GM18907 (cell line): ENCODE measurements at regions not wholly inside any gene's neighbourhood (a gene's known extent, or its start where the extent isn't known, plus 50 kb on each side); places are given as distances from the start of the nearest gene placed in this dataset.
"Not testable (repeated sequence)": the region's sequence is repeated elsewhere in the genome, so short reads cannot be mapped to it uniquely, and the experiment has no call there.

Source experiments
- ATAC-seq: cut with Tn5 transposase; IDR thresholded peaks from one replicate; pipeline ENCODE4 v1.9.1; 2021; ENCODE audit warnings: mild to moderate bottlenecking, moderate library complexity; ENCODE audit not compliant: unreplicated experiment

DNA sequence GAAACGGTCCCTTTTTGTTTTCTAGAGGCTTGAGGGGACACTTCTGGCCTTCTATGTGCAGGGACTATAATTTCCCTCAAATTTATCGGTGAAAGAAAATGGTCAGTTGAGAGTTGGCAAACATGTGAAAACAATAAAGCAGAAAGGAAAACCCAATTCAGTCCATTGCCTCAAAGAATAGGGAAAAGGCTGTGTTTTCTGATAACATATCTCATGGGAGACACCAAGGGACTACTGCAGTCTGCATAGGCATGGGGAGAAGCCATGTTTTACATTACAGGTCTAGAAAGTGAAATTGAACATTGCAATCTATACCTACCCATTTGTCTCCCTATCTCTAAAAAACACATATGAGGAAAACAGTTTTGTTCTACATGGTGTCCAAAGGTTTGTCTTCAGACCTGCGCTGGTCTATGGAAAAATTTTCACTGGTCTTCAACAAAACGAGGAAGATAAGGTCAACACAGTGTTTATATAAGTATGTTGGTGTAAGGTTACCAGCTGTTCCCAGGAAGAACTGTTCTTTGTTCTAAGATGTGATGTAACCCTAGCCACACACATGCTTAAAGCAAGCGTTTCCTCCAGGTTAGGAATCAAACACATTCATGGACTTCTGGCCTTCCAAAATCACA, 179.7 kb downstream of the MREG start:
- ATAC-seq: no peak

DNA sequence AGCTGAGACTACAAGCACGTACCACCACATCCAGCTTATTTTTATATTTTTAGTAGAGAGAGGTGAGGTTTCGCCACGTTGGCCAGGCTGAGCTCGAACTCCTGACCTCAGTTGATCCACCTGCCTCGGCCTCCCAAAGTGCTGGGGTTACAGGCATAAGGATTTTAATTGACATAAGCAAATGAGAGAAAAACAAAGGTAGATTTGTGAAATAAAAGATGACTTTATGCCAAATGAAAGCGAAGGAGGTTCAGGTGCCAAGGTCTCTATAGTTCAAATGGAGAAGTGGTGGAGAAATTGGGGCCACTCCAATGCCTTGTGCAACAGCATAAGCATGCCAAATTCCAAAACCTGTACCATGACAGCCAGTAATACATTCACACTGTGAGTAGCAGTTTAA, 180.6 kb downstream of the MREG start:
- ATAC-seq: no peak

DNA sequence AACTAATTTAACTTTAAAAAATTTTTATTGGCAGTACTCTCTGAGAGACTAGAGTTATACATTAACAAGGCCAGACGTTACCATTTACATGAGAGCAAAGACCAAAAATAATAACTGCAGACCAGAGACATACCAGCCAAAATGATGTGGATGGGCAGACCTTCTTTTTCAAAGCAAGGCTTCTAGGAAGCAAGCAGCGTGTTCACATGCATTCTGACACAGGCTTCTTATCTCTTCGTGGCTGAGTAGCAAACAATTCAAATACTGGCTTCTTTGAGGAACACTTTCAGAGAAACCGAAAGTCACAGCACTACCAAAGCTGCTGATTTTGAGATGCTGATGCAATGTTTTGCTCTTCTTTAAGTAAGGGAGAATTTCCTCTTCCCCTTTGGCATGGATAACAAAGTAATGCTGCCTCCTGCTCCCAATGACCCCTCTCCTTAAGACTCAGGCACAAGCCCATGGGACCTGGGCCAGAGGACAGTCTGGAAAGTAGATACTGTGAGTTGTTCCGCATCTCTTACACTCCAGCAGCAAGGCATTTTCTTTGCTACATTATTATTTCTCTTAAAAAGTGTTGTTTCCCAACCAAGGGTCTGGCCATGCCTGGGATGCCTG, 181.9 kb downstream of the MREG start:
- ATAC-seq: peak; percentile 67

DNA sequence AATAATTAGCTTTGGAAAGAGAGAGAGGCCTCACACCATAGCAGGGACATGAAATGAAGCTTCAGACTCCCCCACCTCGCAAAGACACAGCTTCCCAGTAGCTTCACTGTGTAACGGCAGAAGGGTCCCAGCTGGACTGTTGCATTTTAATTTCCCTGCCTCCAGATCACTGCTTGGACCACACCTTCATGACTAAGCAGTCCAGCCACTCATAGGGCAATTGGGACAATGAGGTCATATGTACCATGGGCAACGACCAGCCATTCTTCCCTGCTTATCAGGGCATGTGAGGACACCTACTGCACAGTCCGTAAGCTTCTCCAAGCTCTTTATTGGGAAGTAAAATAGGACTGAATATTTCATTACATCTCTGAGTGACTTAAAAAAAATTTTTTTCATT, 183.0 kb downstream of the MREG start:
- no peak for ATAC-seq

DNA sequence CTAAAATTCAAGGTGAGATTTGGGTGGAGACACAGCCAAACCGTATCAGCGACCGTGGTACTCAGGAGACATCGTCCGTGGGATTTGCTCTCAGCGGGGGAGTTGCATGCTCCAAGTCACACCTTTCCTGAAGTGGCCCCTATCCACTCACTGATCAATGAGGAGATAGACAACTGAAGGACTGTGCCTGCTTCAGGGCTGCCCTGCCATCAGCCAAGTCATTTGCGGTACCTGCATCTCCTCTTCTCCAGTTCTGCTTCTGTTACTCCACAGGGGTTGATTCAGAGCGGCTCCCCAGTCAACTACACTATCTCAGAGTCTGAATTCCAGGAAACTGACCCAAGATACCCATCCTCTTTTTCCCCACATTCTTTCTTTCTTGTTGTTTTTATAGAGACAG, 184.1 kb downstream of the MREG start:
- no peak for ATAC-seq

DNA sequence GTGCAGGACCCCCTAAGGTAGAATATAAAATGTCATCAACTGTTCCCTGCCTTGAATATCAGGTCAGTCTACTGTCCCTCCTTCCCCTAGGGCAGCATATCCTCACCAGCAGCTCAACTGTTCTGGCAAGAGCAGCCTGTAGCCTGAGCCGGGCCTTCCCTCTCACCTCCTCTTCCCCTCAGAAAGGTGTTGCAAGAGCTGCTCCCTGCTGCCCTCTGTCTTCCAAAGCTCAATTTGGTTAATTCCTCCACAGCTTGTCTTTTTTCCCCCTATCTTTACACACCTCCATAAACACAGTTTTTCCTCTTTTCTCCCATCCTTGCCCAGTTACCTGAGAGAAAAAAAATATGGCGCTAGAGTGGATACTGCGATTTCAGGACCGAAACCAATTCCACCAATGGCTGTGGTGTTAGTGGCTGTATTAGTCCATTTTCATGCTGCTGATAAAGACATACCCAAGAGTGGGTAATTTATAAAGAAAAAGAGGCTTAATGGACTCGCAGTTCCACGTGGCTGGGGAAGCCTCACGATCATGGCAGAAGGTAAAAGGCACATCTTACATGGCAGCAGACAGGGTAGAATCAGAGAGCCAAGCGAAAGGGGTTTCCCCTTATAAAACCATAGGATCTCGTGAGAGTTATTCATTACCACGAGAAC, 184.7 kb downstream of the MREG start:
- ATAC-seq: peak; percentile 89

DNA sequence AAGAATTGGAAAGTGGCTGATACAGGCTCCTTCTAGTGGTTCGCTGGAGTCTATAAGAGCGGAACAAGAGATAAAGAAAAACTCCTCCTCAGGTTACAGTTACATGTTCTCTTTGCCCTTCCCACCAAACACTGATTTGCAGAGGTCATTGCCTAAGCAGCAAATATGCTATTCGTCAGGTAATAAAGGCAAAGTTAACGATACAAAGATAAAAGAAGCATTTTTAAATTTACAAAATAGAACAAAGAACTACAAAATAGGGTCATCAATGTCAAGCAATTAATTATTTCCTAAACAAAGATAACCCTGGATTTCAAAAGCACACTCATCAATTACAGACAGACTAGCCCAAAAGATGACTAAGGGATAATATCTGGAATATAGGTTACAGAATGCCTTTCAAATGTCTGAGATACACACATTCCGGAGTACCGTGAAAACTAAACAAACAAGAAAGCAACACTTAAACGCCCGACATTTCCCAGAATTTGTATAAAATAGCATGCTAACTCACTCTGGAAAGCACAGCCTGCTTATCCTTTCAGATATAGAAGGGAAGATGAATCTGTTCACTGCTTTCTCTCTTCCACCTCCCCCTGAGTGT, 186.4 kb downstream of the MREG start:
- ATAC-seq: no peak

DNA sequence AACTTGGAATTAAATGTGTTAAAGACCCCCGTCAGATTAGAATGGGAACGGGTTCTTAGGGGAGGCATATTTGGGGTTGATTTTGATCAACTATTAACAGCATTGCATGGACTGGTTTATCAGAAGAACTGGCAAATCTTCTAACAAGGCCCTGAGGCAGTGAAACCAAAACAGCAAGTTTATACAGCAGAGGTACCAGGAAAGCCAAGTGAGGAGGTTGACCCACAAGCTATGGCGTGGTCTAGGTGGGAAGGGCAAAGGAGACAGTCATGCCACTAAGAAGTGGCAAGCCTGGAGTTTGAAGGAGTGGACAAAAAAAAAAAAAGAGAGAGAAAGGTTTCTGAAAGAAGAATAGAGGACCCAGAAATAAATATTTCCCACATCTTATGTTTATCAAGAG, 187.0 kb downstream of the MREG start:
- no peak for ATAC-seq

DNA sequence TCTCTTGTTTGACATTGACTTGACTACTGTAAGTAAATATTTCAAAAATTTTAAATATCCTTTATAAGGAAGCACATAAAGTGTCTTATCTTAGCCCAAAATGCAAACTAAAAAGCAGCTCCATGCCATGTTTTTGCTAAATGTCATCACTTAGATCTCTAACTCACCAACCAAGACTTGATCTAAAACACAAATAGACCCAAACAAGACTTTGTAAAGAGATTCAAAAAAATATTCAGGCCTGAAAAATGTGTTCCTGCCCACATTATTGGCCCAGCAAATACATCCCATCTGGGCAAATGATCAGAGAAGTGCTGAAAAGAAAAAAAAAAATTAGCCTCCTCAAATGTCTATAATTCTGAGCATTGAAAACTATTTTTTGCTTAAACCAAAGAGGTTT, 187.6 kb downstream of the MREG start:
- ATAC-seq: no peak

DNA sequence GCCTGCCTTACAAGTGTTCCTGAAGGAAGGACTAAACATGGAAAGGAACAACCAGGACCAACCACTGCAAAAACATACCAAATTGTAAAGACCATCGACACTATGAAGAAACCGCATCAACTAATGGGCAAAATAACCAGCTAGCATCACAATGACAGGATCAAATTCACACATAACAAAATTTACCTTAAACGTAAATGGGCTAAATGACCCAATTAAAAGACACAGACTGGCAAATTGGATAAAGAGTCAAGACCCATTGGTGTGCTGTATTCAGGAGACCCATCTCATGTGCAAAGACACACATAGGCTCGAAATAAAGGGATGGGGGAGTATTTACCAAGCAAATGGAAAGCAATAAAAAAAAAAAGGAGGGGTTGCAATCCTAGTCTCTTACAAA, 192.1 kb downstream of the MREG start:
- not testable (repeated sequence) for ATAC-seq

DNA sequence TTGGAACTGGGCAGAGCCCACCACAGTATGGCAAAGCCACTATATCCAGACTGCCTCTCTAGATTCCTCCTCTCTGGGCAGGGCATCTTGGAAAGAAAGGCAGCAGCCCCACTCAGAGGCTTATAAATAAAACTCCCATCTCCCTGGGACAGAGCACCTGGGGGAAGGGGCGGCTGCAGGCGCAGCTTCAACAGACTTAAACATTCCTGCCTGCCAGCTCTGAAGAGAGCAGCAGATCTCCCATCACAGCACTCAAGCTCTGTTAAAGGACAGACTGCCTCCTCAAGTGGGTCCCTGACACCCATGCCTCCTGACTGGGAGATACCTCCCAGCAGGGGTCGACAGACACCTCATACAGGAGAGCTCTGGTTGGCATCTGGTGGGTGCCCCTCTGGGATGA, 193.6 kb downstream of the MREG start:
- ATAC-seq: not testable (repeated sequence)

DNA sequence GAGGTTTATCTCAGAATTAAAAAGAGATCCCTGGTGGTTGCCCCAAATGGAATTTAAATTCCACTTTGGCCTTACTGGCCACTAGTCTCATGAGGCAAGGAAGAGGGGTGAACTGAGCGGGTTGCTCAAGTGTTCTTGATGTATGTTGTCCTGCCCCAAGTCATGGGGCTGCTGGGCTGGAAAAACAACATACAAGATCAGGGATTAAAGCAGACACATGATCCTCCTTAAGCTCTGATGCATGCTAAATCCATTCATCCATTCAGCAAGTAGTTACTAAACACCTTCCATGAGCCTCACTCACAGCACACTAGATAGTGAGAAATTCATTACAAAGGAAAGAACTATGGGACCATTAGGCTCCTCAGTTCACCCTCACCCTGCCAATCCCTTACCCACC, 196.3 kb downstream of the MREG start:
- ATAC-seq: no peak

DNA sequence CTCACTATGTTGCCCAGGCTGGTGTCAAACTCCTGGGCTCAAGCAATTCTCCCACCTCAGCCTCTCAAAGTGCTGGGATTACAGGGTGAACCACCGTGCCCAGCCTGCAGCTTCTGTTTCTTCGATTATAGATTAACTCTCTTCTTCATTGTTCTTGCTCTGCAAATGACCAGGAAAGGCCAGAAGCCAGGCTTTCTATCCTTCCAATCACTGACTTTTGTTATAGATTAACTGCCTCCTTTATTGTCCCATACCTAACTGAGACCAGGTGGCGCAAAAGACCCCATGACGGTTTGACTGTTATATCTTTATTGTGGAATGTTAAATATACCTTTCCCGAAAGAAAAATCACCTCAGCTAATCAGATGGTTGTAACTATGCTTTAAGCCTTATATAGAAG, 196.9 kb downstream of the MREG start:
- no peak for ATAC-seq

DNA sequence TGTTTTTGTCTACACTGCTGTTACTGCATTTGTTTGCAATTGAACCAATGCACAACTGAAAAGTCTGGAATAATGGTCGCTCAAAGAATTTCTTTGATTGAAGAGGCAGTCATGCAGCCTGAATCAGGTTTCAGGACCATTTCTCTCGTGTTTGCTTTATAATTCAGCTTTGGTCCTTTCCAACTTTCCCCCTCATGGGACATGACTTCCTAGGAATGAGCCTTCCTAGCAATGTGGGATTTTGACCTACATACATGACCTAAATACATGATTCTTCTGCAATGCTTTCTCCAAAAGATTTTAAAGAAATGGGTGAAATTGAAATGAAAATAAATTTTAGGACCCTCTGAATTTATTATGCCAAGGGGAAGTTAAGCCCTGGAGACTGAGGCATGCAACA, 197.4 kb downstream of the MREG start:
- no peak for ATAC-seq

DNA sequence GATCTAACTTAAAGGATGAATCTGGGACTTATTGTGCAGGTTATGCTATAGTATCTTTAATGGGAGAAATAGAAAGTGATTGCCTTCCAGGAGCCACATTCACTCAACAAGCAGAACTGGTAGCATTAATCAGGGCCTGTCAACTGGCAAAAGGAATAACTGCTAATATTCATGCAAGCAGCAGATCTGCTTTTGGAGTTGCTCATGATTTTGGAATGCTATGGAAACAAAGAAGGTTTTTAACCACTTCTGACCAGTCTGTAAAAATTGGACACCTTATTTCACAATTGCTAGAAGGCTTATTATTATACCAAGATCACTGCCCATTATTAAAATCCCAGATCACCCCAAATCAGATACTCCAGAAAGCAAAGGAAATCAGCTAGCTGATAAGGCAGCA, 200.4 kb downstream of the MREG start:
- ATAC-seq: no peak

DNA sequence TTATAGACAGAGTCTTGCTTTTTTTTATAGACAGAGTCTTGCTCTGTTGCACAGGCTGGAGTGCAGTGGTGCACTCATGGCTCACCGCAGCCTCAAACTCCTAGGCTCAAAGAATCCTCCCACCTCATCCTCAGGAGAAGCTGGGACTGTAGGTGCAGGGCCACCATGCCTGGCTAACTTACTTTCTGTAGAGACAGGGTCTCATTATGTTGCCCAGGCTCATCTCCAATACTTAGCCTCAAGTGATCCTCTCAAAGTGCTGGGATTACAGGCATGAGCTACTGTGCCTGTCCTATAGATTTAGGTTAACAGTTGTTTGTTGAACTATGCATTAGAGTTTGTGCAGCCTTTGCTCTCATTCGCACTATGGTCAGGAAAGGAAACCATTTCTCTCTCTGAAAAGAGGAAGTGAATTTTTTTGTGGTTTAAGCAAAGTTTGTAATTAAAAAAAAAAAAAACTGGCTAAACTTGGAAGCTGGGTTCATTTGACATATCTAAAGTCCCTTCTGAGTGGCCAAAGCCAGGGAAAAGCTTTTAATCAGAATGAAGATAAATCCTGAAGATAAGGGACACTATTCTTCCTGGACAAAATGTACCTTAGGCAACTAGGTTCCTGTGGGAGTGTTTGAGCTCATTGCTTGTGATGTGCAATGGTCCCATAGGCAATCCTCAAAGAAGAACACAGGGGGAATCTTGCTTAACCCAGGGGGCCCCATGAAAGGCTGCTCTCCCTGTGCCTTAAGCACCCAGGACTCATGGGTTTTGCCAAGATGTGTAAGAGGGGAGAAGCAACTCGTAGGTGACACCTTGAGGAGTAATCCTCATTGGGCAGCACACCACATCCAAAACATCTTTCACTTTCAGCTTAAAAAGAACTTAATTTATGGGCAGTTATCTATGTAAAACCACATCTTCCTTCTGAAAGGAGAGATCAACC, 201.7 kb downstream of the MREG start:
- ATAC-seq: peak; percentile 97

DNA sequence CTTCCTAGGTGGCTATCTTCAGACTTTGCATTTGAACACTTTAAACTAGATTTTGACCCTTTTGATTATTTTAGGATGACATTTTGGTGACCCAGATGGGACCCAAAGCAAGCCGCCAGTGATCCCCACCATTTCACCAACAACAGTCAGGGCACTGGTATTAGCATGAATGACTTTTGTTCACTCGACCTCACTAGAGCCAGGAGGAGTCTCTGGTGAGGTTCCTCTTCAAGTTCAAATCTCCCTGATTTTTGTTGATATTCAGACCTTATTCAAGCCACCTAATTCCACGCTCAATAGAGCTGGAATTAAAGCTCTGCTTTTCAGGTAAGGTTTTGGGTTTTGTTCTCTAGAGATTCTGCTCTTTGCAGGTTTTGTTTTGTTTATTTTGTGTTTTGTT, 202.3 kb downstream of the MREG start:
- ATAC-seq: peak; percentile 40

DNA sequence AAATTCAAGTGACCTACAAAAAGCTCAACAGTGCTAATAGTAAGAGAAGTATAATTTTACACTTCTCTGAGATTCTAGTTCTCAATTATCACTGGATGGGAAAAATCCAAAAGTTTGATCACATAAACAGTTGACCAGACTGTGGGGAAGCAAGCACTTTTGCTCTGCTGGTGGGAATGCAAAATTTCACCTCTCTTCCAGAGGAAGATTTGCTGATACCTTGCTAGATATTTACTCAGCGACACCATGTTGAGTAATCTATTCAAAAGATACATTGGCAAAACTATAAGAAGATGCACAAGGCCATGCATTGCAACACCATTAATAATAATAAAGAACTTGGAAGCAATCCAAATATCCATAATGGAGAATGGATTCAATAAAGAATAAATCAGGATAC, 204.4 kb downstream of the MREG start:
- no peak for ATAC-seq

DNA sequence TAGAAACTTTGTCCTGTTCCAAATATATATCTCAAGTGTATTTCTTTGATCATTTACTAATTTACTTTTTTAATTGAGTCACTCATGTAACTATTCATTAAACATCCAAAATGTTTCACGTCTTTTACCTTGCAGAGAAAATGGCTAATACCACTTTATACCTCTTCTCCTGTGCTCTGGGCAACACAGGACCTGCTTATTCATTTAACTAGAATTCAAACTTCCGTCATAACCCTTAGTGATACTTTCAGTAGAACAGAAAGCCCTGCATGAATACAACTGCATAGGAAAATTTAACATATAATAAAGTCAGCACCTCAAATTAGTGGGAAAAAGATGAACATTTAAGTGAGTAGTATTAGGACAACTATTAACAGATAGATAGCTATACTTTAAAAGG, 205.2 kb downstream of the MREG start:
- ATAC-seq: no peak

DNA sequence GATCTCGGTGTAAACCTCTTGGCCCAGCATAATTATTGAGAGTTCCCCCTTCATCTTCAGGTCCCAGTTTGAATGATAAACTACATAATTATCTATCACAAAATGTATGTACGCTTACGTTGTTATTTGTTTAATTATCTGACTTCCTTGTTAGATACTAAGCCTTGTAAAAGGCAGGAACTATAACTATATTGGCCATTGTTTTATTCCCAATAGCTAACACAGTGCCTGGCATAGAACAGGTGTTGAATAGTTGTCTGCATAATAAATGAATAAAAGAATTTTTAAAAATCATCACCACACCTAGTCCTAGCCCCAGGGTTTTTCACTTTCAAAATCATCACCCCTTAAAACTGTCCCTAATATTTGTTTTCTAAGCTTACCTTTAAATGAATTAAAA, 207.9 kb downstream of the MREG start:
- ATAC-seq: no peak

DNA sequence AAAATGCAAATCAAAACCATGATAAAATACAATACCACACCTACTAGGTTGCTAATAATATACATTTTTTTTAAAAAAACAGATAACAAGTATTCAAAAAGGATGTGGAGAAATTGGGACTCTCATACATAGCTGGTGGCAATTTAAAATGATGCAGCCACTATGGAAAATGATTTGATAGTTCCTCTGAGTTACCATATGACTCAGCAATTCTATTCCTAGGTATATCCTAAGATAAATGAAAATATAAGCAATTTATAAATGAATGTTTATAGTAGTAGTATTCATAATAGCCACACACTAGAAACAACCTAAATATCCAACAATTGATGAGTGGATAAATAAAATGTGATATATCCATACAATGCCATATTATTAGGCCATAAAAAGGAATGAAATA, 210.2 kb downstream of the MREG start:
- ATAC-seq: no peak
